GM23338 (cell line): ENCODE measurements at regions not wholly inside any gene's neighbourhood (a gene's known extent, or its start where the extent isn't known, plus 50 kb on each side); places are given as distances from the start of the nearest gene placed in this dataset.

ENCODE experiments used
- CREB1 ChIP-seq: fragments of 250-450 bp; sonication (Bioruptor Pico); IDR thresholded peaks from 2 replicates; pipeline ENCODE4 v1.5.0; 2020; ENCODE audit warnings: low read depth, mild to moderate bottlenecking, moderate library complexity
- CTCF ChIP-seq, 2 experiments: fragments of 200-600 bp in 1 of 2; sonication (generic) in 1 of 2; conservative IDR thresholded peaks; 2 replicates each; pipeline versions ENCODE4 v1.5.1 to v1.6.1; 2016 to 2017; ENCODE audit warnings: antibody characterized with exemption in 2 of 2, low read depth in 2 of 2, mild to moderate bottlenecking in 2 of 2, moderate library complexity in 1 of 2
- ETS1 ChIP-seq: IDR thresholded peaks from 2 replicates; pipeline ENCODE4 v1.6.1; 2016; ENCODE audit warnings: antibody characterized with exemption
- EZH2 ChIP-seq: fragments of 200-600 bp; sonication (generic); IDR thresholded peaks from one replicate; pipeline ENCODE4 v1.8.0; 2017; ENCODE audit warnings: antibody characterized with exemption, mild to moderate bottlenecking, low read depth; ENCODE audit not compliant: unreplicated experiment
- EZH2phosphoT487 ChIP-seq: fragments of 200-600 bp; sonication (generic); IDR thresholded peaks from one replicate; pipeline ENCODE4 v1.8.1; 2018; ENCODE audit warnings: antibody characterized with exemption; ENCODE audit not compliant: unreplicated experiment
- JUNB ChIP-seq: IDR thresholded peaks from one replicate; pipeline ENCODE4 v1.6.1; 2016; ENCODE audit warnings: antibody characterized with exemption; ENCODE audit not compliant: unreplicated experiment
- POLR2AphosphoS5 ChIP-seq: IDR thresholded peaks from 2 replicates; pipeline ENCODE4 v1.6.1; 2016; ENCODE audit warnings: antibody characterized with exemption, low read depth
- REST ChIP-seq: IDR thresholded peaks from one replicate; pipeline ENCODE4 v1.6.1; 2018; ENCODE audit warnings: antibody characterized with exemption; ENCODE audit not compliant: unreplicated experiment
- STAT1 ChIP-seq: IDR thresholded peaks from one replicate; pipeline ENCODE4 v1.6.1; 2016; ENCODE audit warnings: antibody characterized with exemption; ENCODE audit not compliant: unreplicated experiment
- ZNF114 ChIP-seq: fragments of 250-450 bp; sonication (Bioruptor Pico); IDR thresholded peaks from 2 replicates; pipeline ENCODE4 v1.5.0; 2020; ENCODE audit warnings: mild to moderate bottlenecking, moderate library complexity

GRCh38 chr12:84397263-84397662 lies 515.3 kb downstream of the SLC6A15 start:
- TF ChIP-seq JUNB (no peak), CTCF (conservative IDR thresholded peaks at IDR 0.05; ENCODE audit: low read depth in 2 of 2) (no peak), REST (no peak), EZH2 (no peak), CREB1 (CRISPR knock-in tag) (no peak), EZH2phosphoT487 (no peak), POLR2AphosphoS5 (no peak), STAT1 (no peak), ETS1 (no peak), ZNF114 (CRISPR knock-in tag) (no peak)
